ENCODE measurements at regions not wholly inside any gene's neighbourhood (a gene's known extent, or its start where the extent isn't known, plus 50 kb on each side); places are given as distances from the start of the nearest gene placed in this dataset.

GRCh38 chr13:67437244-67437643 is 207.1 kb upstream of the PCDH9 start:
- DNase-seq (ENCODE audit: extremely low spot score): no peak
- ChIA-PET CTCF (no interaction called here), POLR2A (no interaction called here)
- no peak for TF ChIP-seq CTCF (IDR thresholded peaks at IDR 0.05; ENCODE audit: control extremely low read depth, extremely low read depth, low read depth, missing control alignments)

GRCh38 chr13:67421475-67421874 is 191.3 kb upstream of the PCDH9 start:
- CTCF ChIA-PET: no interaction called here
- no peak for TF ChIP-seq CTCF (IDR thresholded peaks at IDR 0.05; ENCODE audit: control extremely low read depth, extremely low read depth, low read depth, missing control alignments)

GRCh38 chr13:67416047-67416925 is 186.2 kb upstream of the PCDH9 start:
- POLR2A ChIA-PET: no interaction called here
- CTCF ChIA-PET: interaction anchor here (1.1 to 1.6 kb wide), 2 partner anchors 10 to 18 kb away, joined by 3 to 6 read pairs; no protein-coding TSS in a partner anchor
- DNase-seq (ENCODE audit: extremely low spot score): peak; percentile 5
- peak; percentile 32 for TF ChIP-seq CTCF (IDR thresholded peaks at IDR 0.05; ENCODE audit: control extremely low read depth, extremely low read depth, low read depth, missing control alignments)

More at GRCh38 chr13:67421475-67421874, 191.3 kb upstream of the PCDH9 start:
- POLR2A ChIA-PET: no interaction called here
- DNase-seq (ENCODE audit: extremely low spot score): no peak

- DNase-seq (ENCODE audit: extremely low spot score): no peak
- ChIA-PET POLR2A (no interaction called here), CTCF (no interaction called here)
- TF ChIP-seq CTCF (IDR thresholded peaks at IDR 0.05; ENCODE audit: control extremely low read depth, extremely low read depth, low read depth, missing control alignments): no peak
Observed at GRCh38 chr13:67410645-67411044, 180.5 kb upstream of the PCDH9 start.

GRCh38 chr13:67408798-67409197 is 178.7 kb upstream of the PCDH9 start:
- POLR2A ChIA-PET: no interaction called here

GRCh38 chr13:67402546-67402945 is 172.4 kb upstream of the PCDH9 start:
- no peak for DNase-seq (ENCODE audit: extremely low spot score)
- TF ChIP-seq CTCF (IDR thresholded peaks at IDR 0.05; ENCODE audit: control extremely low read depth, extremely low read depth, low read depth, missing control alignments): no peak
- CTCF ChIA-PET: no interaction called here
- POLR2A ChIA-PET: no interaction called here

More at GRCh38 chr13:67408798-67409197, 178.7 kb upstream of the PCDH9 start:
- CTCF ChIA-PET: no interaction called here
- DNase-seq (ENCODE audit: extremely low spot score): no peak
- no peak for TF ChIP-seq CTCF (IDR thresholded peaks at IDR 0.05; ENCODE audit: control extremely low read depth, extremely low read depth, low read depth, missing control alignments)

Data from GM10248 (cell line).